ENCODE measurements at regions not wholly inside any gene's neighbourhood (a gene's known extent, or its start where the extent isn't known, plus 50 kb on each side); places are given as distances from the start of the nearest gene placed in this dataset.
"Not testable (repeated sequence)": the region's sequence is repeated elsewhere in the genome, so short reads cannot be mapped to it uniquely, and the experiment has no call there.

DNA sequence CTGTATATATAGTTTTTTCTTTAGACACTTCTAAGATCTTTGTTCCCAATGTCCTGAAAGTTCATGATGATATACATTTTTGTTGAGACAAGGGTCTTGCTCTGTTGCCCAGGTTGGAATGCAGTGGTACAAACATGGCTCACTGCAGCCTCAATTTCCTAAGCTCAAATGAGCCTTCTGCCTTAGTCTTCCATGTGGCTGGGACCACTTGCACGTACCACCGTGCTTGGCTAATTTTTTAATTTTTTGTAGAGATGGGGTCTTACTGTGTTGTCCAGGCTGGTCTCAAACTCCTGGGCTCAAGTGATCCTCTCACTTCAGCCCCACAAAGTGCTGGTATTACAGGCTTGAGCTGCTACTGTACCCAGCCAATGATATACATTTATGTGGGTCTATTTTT lies 132.9 kb upstream of the BCOR start:
- Mint-ChIP-seq H3K27ac (no peak overlapping the region), H3K9me3 (no peaks in the 10 kb centered on the region), H3K4me3 (no peak overlapping the region), H3K4me1 (no peaks in the 10 kb centered on the region), H3K27me3 (no peaks in the 10 kb centered on the region)
- ATAC-seq (no peak), DNase-seq (no peak)

DNA sequence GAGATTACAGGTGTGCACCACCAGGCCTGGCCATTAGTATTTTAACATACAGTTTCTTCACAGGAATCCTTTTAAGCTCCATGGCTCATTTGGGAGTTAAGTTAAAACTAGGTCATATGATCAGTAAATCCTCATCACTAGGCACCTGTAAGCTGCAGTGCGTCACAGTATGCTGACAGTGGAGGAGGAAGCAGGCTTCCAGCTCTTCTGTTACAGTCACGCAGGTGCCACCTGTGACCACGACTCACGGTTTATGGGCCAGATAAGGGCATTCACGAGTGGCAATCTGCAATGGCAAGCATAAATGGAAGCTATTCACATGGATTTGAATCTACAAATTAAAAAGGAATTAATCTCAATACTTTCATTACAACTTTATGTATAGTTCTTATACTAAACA lies 129.4 kb upstream of the BCOR start:
- Mint-ChIP-seq H3K4me3 (no peak overlapping the region), H3K4me1 (no peaks in the 10 kb centered on the region), H3K9me3 (peaks cover 6 to 7% of the 10 kb centered on the region in 2 donors), H3K27me3 (no peaks in the 10 kb centered on the region), H3K27ac (no peak overlapping the region)
- ATAC-seq, result no peak
- no peak for DNase-seq

DNA sequence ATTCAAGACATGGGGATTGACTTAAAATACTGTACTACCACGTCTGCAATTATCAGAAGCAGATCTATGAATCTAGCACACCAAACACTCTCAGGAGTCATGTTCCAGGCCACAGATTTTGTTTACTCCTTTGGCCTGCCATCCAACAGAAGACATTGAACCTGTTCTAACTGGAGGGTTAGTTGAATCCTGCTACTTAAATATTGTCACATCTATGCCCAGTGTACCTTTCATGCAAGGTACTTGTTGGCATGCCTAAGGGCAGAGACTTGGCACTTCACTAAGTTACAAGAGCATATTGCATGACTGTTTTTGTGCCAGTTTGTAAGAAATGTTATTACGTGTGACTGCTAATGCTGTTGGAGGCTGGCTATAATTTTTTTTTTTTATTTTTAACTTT lies 126.9 kb upstream of the BCOR start:
- no peak for DNase-seq
- no peaks in the 10 kb centered on the region for H3K27me3 Mint-ChIP-seq
- no peak overlapping the region for H3K4me3 Mint-ChIP-seq
- H3K4me1 Mint-ChIP-seq, result no peaks in the 10 kb centered on the region
- H3K27ac Mint-ChIP-seq, result no peak overlapping the region
- H3K9me3 Mint-ChIP-seq, result peaks cover 7 to 8% of the 10 kb centered on the region in 2 donors
- no peak for ATAC-seq

GRCh38 chrX:40222612-40223011 lies 124.9 kb upstream of the BCOR start:
- not testable (repeated sequence) for H3K27me3 Mint-ChIP-seq, H3K4me1 Mint-ChIP-seq, H3K9me3 Mint-ChIP-seq, H3K4me3 Mint-ChIP-seq, ATAC-seq, DNase-seq, H3K27ac Mint-ChIP-seq

DNA sequence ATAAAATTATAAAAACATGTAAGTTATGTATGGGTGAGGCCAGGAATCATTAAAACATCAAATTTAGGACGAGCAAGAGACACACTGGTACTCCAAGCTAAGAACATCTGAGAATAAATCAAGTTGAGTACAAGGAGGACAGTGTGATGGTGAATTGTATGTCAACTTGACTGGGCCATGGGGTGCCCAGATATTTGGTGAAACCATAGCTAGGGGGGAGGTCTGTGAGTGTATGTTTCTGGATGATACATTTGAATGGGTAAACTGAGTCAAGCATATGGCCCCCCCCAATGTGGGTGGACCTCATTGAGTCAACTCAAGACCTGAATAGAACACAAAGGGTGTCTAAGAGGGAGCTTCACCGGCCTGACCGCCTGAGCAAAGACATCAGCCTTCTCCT lies 115.3 kb upstream of the BCOR start:
- ATAC-seq (no peak), DNase-seq (no peak)
- H3K9me3 Mint-ChIP-seq, result no peaks in the 10 kb centered on the region
- no peaks in the 10 kb centered on the region for H3K4me1 Mint-ChIP-seq
- H3K4me3 Mint-ChIP-seq, result no peak overlapping the region
- H3K27me3 Mint-ChIP-seq, result no peaks in the 10 kb centered on the region
- H3K27ac Mint-ChIP-seq, result no peak overlapping the region

DNA sequence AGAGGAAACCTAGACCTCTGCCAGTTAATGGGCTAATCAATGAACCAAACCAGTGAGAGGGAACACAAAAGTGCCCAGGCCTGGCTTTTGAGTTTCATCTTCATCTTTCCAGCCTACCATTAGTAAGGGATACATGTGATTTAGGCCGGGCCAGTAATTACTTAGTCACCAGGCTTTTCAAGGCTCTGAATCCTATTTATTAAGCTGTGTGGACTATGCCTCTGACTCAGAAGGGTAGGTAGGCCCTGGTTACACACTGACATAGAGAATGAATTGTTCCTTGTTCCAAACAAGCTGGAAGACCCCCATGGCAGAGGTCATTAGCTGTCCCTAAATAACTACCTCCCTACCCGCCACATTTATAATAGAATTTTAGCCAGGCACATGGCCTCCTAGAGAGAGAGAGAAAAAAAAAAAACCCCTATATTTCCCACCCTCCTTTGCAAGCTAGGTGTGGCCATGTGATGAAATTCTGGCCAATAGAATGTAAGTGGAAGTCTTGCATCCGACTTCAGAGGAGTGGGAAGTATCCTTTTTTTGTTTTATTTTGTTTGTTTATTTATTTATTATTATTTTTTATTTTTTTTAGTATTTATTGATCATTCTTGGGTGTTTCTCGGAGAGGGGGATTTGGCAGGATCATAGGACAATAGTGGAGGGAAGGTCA lies 112.3 kb upstream of the BCOR start:
- Mint-ChIP-seq H3K9me3 (no peaks in the 10 kb centered on the region), H3K27ac (no peak overlapping the region), H3K4me1 (peaks cover 14% of the 10 kb centered on the region), H3K4me3 (no peak overlapping the region), H3K27me3 (no peaks in the 10 kb centered on the region)
- ATAC-seq (no peak), DNase-seq (no peak)

DNA sequence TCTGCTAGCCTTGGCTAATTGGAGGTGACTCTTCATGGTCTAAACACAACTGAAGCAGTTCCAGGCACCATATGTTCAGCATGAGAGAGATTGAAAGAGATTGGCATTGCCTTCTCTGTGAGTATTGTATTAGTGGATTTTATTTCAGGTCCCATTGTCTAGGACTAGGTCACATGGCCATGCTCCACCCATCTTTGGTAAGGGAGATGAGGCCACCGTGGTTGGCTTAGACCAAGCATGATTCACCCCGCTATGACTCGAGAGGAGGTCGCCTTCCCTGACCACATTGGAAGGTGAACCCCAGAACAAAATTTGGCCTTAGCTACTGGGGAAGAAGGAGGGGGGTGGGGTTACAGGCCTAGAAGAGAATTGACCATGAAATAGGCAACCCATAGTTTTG lies 109.9 kb upstream of the BCOR start:
- H3K4me1 Mint-ChIP-seq, result peaks cover 20% of the 10 kb centered on the region
- no peak overlapping the region for H3K4me3 Mint-ChIP-seq
- no peaks in the 10 kb centered on the region for H3K9me3 Mint-ChIP-seq
- peak; percentile 8 to 56 for DNase-seq
- H3K27ac Mint-ChIP-seq, result no peak overlapping the region
- peak; percentile 95 for ATAC-seq
- no peaks in the 10 kb centered on the region for H3K27me3 Mint-ChIP-seq

GRCh38 chrX:40205471-40205870 lies 107.7 kb upstream of the BCOR start:
- ATAC-seq (no peak), DNase-seq (no peak)
- peak overlapping the region in 1 of 2 donors; percentile 52 for H3K4me3 Mint-ChIP-seq
- H3K9me3 Mint-ChIP-seq, result no peaks in the 10 kb centered on the region
- H3K4me1 Mint-ChIP-seq, result peaks cover 36% of the 10 kb centered on the region
- H3K27ac Mint-ChIP-seq, result peak overlapping the region in 1 of 2 donors; percentile 74
- H3K27me3 Mint-ChIP-seq, result no peaks in the 10 kb centered on the region

DNA sequence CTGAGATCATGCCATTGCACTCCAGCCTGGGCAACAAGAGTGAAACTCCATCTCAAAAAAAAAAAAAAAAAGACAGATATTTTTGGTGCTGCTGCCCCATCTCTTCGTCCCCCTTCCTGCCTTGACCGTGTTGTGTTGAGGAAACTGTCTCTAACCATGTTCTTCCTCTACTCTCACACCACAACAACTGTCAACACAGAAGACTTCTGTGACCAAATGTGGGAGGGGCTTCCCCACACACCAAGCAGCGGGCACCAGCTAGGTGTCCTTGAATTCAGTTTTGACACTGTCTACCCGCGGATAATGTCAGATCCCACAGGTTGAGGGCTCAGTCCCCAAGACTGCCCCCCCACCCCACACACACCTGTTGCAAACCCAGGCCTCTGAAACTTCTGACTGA lies 104.7 kb upstream of the BCOR start:
- H3K9me3 Mint-ChIP-seq, result no peaks in the 10 kb centered on the region
- H3K27ac Mint-ChIP-seq, result peak overlapping the region in 1 of 2 donors; percentile 63
- ATAC-seq (peak; percentile 77), DNase-seq (peak; percentile 9 to 32)
- H3K4me3 Mint-ChIP-seq, result peak overlapping the region; percentile 15
- peaks cover 33% of the 10 kb centered on the region for H3K4me1 Mint-ChIP-seq
- no peaks in the 10 kb centered on the region for H3K27me3 Mint-ChIP-seq

- no peaks in the 10 kb centered on the region for H3K27me3 Mint-ChIP-seq
- H3K27ac Mint-ChIP-seq, result no peak overlapping the region
- H3K4me3 Mint-ChIP-seq, result peak overlapping the region in 1 of 2 donors; percentile 45
- peaks cover 29% of the 10 kb centered on the region for H3K4me1 Mint-ChIP-seq
- peak; percentile 21 to 56 for DNase-seq
- ATAC-seq, result peak; percentile 96
- H3K9me3 Mint-ChIP-seq, result no peaks in the 10 kb centered on the region
Observed at GRCh38 chrX:40201329-40201885, 103.6 kb upstream of the BCOR start.

- DNase-seq (no peak), ATAC-seq (no peak)
- H3K27ac Mint-ChIP-seq, result no peak overlapping the region
- H3K9me3 Mint-ChIP-seq, result no peaks in the 10 kb centered on the region
- peaks cover 22% of the 10 kb centered on the region for H3K4me1 Mint-ChIP-seq
- H3K27me3 Mint-ChIP-seq, result no peaks in the 10 kb centered on the region
- no peak overlapping the region for H3K4me3 Mint-ChIP-seq
Observed at GRCh38 chrX:40199704-40200103, 101.9 kb upstream of the BCOR start.

DNA sequence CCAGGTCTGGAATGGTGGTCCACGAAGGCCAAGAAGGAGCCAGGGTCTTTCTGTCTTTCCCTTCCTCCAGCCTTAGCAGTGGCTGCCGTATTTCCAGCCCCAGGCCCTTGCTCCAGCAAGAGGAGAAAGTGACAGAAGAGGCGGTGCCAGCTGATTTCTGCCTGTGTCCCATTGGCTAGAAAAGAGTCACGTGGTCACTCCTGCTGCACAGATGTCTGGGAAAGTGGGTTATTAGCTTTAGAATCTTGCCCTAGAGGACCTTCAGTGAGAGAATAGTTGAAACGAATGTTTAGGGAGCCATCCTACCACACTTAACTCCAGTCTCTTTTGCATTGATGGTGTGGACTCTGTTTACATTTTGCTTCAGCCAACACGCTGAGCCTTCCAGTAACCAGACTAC lies 99.3 kb upstream of the BCOR start:
- DNase-seq, result no peak
- Mint-ChIP-seq H3K9me3 (no peaks in the 10 kb centered on the region), H3K27ac (no peak overlapping the region), H3K4me1 (peaks cover 12% of the 10 kb centered on the region), H3K4me3 (no peak overlapping the region), H3K27me3 (no peaks in the 10 kb centered on the region)
- no peak for ATAC-seq

- DNase-seq, result no peak
- Mint-ChIP-seq H3K9me3 (no peaks in the 10 kb centered on the region), H3K4me1 (no peaks in the 10 kb centered on the region), H3K27ac (peak overlapping the region in 1 of 2 donors; percentile 30), H3K4me3 (no peak overlapping the region), H3K27me3 (no peaks in the 10 kb centered on the region)
- no peak for ATAC-seq
Observed at GRCh38 chrX:40195368-40195767, 97.6 kb upstream of the BCOR start.

DNA sequence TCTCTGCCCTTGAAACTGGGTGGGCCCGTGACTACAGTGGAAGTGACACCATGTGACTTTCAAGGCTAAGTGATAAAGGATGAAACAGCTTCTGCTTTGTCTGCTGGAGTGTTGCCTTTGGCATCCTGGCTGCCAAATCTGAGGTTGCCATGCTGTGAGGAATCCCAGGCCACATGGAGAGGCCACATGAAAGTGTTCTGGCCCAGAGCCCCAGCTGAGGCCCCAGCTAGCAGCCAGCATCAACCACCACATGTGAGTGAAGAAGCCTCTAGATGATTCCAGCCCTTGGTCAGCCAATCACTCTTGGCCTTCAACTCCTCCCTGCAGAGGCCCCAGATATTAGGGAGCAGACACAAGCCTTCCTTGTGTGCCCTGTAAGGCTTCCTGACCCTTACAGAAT lies 94.4 kb upstream of the BCOR start:
- Mint-ChIP-seq H3K27ac (peak overlapping the region in 1 of 2 donors; percentile 33), H3K9me3 (no peaks in the 10 kb centered on the region), H3K4me1 (peaks cover 16% of the 10 kb centered on the region), H3K4me3 (no peak overlapping the region), H3K27me3 (no peaks in the 10 kb centered on the region)
- ATAC-seq (no peak), DNase-seq (no peak)

DNA sequence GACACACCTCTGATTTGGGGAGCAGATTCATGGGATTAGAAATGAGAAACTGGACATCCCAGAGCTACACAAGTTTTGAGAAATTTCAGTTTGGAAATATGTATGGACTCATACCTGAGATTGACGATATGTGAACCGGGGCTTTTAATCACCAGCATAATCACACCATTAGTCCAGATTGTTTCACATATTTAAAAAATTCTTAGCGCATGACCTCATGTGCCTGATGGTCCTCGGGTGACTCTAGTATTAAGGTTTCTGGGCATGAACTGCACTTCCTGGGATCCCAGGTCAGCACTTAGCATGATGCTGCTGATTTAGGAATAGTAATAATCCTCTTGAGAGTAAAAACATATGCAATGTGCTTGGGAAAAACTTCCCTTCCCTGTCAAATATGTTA lies 91.9 kb upstream of the BCOR start:
- Mint-ChIP-seq H3K27me3 (no peaks in the 10 kb centered on the region), H3K27ac (no peak overlapping the region), H3K4me3 (no peak overlapping the region), H3K4me1 (peaks cover 16% of the 10 kb centered on the region), H3K9me3 (peaks cover 5 to 10% of the 10 kb centered on the region in 2 donors)
- ATAC-seq (no peak), DNase-seq (no peak)

- Mint-ChIP-seq H3K27me3 (no peaks in the 10 kb centered on the region), H3K27ac (peak overlapping the region in 1 of 2 donors; percentile 74), H3K4me3 (no peak overlapping the region), H3K4me1 (peaks cover 16% of the 10 kb centered on the region), H3K9me3 (peaks cover 5 to 10% of the 10 kb centered on the region in 2 donors)
- no peak for ATAC-seq
- DNase-seq, result no peak
Observed at GRCh38 chrX:40188573-40189417, 91.0 kb upstream of the BCOR start.
